GM12878 (cell line): ENCODE measurements at regions not wholly inside any gene's neighbourhood (a gene's known extent, or its start where the extent isn't known, plus 50 kb on each side); places are given as distances from the start of the nearest gene placed in this dataset.

ENCODE experiments used
- CEBPB ChIP-seq, 2 experiments: fragments of 150-350 bp in 1 of 2; IDR thresholded peaks; 2 replicates each; pipeline ENCODE4 v1.6.1; 2012 to 2014; ENCODE audit warnings: low read depth in 2 of 2, low read length in 2 of 2, borderline replicate concordance in 1 of 2, inconsistent platforms in 1 of 2
- CREB1 ChIP-seq: IDR thresholded peaks from 2 replicates; pipeline ENCODE4 v1.6.1; 2012; ENCODE audit warnings: low read depth, mild to moderate bottlenecking, inconsistent platforms
- FOXK2 ChIP-seq: fragments of 450-650 bp; IDR thresholded peaks from 2 replicates; pipeline ENCODE4 v1.6.1; 2017; ENCODE audit warnings: mild to moderate bottlenecking, moderate library complexity
- GABPA ChIP-seq: IDR thresholded peaks from 2 replicates; pipeline ENCODE4 v1.6.1; 2014; ENCODE audit warnings: antibody characterized with exemption, low read depth, mild to moderate bottlenecking, inconsistent platforms
- JUND ChIP-seq: IDR thresholded peaks from 2 replicates; pipeline ENCODE4 v1.6.1; 2012; ENCODE audit warnings: low read depth, mild to moderate bottlenecking, low read length, improper control_type of control experiment, moderate library complexity
- KAT2A ChIP-seq: conservative IDR thresholded peaks from 2 replicates; pipeline ENCODE4 v1.6.1; 2011; ENCODE audit warnings: low read depth, low read length; ENCODE audit not compliant: control insufficient read depth
- PAX5 ChIP-seq: IDR thresholded peaks from 2 replicates; pipeline ENCODE4 v1.6.1; 2011; ENCODE audit warnings: low read depth, low read length, borderline replicate concordance
- POLR2AphosphoS5 ChIP-seq: IDR thresholded peaks from 2 replicates; pipeline ENCODE4 v1.6.1; 2011; ENCODE audit warnings: mild to moderate bottlenecking, low read length, inconsistent platforms
- SIX5 ChIP-seq: IDR thresholded peaks from 2 replicates; pipeline ENCODE4 v1.6.1; 2011; ENCODE audit warnings: mild to moderate bottlenecking, low read depth, low read length, moderate library complexity; ENCODE audit not compliant: severe bottlenecking
- SMC3 ChIP-seq: IDR thresholded peaks from 2 replicates; pipeline ENCODE4 v1.6.1; 2011; ENCODE audit warnings: low read length, improper control_type of control experiment, borderline replicate concordance
- SPI1 ChIP-seq: IDR thresholded peaks from 2 replicates; pipeline ENCODE4 v1.6.1; 2011; ENCODE audit warnings: low read depth, mild to moderate bottlenecking, low read length, moderate library complexity, borderline replicate concordance; ENCODE audit not compliant: insufficient read depth
- TCF3 ChIP-seq: IDR thresholded peaks from 2 replicates; pipeline ENCODE4 v1.6.1; 2012; ENCODE audit warnings: low read depth, mild to moderate bottlenecking, low read length, borderline replicate concordance; ENCODE audit not compliant: insufficient read depth
- TCF7 ChIP-seq: IDR thresholded peaks from 2 replicates; pipeline ENCODE4 v1.6.1; 2014; ENCODE audit warnings: antibody characterized with exemption, borderline replicate concordance
- YY1 ChIP-seq: IDR thresholded peaks from 2 replicates; pipeline ENCODE4 v1.6.1; 2011; ENCODE audit warnings: low read depth, mild to moderate bottlenecking, low read length
- ZBED1 ChIP-seq: IDR thresholded peaks from 2 replicates; pipeline ENCODE4 v1.6.1; 2016; ENCODE audit warnings: borderline replicate concordance
- ZNF217 ChIP-seq: fragments of 450-650 bp; IDR thresholded peaks from 2 replicates; pipeline ENCODE4 v1.6.1; 2017; ENCODE audit warnings: antibody characterized with exemption, mild to moderate bottlenecking
- TF ChIP-seq, protein P1 (sequence below): IDR thresholded peaks from 2 replicates; pipeline ENCODE4 v1.6.1; 2011; ENCODE audit warnings: mild to moderate bottlenecking, low read depth, low read length, moderate library complexity; ENCODE audit not compliant: insufficient replicate concordance
- TF ChIP-seq, protein P2 (sequence below), 3 experiments: IDR thresholded peaks in 2 of 3; conservative IDR thresholded peaks in 1 of 3; 2 replicates each; pipeline ENCODE4 v1.5.1; 2011; ENCODE audit warnings: low read depth in 3 of 3, low read length in 3 of 3, mild to moderate bottlenecking in 3 of 3, control low read depth in 2 of 3, moderate library complexity in 2 of 3, inconsistent platforms in 1 of 3, mixed read lengths in 1 of 3; ENCODE audit not compliant: control insufficient read depth in 2 of 3, insufficient read depth in 1 of 3; ENCODE audit errors: extremely low read depth in 1 of 3

DNA sequence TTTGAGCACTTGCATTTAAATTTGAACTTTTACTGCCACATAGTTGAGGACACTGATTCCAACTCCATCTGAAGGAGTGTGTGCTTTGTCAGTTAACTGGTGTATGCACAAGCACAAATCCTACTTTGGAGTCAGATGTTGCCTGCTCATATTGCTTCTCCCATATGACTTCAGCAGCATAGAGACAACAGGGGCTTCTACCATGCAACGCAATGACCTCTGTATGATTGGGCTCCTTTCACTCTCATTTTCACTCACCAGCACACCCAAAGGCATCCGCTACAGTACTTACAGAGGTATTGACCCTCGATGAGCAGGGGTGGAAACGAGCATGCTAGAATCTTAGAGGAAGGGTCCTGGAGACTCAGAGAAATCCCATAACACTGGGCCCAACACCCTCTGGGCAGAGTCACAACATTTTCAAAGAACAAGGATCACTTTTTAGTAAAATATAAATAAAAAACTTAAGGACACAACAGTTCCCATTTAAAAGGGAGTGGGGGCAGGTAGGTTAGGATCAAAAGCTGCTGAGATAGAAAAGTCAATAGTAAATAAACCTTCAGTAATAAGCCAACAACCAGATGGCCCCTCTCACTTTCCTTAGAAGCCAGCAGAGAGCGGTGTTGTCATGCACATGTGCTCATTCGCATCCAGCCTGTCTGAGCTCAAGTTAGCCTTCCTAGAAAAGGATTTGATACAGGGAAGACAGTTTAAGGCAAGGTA is 203.8 kb downstream of the SNCAIP start (continued):
- TF ChIP-seq CEBPB (IDR thresholded peaks at IDR 0.05; ENCODE audit: borderline replicate concordance in 1 of 2, low read depth in 2 of 2, low read length in 2 of 2) (no peak), YY1 (peak; percentile 31; the same call in 1 of the 2 replicates), PAX5 (no peak), POLR2AphosphoS5 (no peak), TCF3 (no peak), TCF7 (no peak), ZBED1 (no peak), SMC3 (peak; percentile 81), SPI1 (no peak), CREB1 (no peak), SIX5 (no peak), JUND (no peak), GABPA (no peak), ZNF217 (no peak), KAT2A (no peak), FOXK2 (no peak)
- TF ChIP-seq, protein P1, sequence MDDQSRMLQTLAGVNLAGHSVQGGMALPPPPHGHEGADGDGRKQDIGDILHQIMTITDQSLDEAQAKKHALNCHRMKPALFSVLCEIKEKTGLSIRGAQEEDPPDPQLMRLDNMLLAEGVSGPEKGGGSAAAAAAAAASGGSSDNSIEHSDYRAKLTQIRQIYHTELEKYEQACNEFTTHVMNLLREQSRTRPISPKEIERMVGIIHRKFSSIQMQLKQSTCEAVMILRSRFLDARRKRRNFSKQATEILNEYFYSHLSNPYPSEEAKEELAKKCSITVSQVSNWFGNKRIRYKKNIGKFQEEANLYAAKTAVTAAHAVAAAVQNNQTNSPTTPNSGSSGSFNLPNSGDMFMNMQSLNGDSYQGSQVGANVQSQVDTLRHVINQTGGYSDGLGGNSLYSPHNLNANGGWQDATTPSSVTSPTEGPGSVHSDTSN = no peak
- TF ChIP-seq, protein P2, sequence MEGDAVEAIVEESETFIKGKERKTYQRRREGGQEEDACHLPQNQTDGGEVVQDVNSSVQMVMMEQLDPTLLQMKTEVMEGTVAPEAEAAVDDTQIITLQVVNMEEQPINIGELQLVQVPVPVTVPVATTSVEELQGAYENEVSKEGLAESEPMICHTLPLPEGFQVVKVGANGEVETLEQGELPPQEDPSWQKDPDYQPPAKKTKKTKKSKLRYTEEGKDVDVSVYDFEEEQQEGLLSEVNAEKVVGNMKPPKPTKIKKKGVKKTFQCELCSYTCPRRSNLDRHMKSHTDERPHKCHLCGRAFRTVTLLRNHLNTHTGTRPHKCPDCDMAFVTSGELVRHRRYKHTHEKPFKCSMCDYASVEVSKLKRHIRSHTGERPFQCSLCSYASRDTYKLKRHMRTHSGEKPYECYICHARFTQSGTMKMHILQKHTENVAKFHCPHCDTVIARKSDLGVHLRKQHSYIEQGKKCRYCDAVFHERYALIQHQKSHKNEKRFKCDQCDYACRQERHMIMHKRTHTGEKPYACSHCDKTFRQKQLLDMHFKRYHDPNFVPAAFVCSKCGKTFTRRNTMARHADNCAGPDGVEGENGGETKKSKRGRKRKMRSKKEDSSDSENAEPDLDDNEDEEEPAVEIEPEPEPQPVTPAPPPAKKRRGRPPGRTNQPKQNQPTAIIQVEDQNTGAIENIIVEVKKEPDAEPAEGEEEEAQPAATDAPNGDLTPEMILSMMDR (IDR thresholded peaks at IDR 0.05 in 2 of 3, conservative IDR thresholded peaks at IDR 0.05 in 1 of 3; ENCODE audit: control insufficient read depth in 2 of 3, extremely low read depth in 1 of 3, insufficient read depth in 1 of 3, low read depth in 3 of 3, low read length in 3 of 3) = peak; percentile 67 to 78 (median 74); a peak in 5 of 6 replicates
- TF ChIP-seq, all 136 proteins: peak for 4
